A673 (cell line): ENCODE measurements at regions not wholly inside any gene's neighbourhood (a gene's known extent, or its start where the extent isn't known, plus 50 kb on each side); places are given as distances from the start of the nearest gene placed in this dataset.

Experiments
- BruUV-seq: library from RNA; stranded (reverse); fragments of 400-500 nt; replicated peaks from 2 replicates; lab custom pipeline; 2021; lab: Mats Ljungman, UMichigan
- CTCF ChIA-PET: fragments of 300-600 bp; sonication (Branson Sonifier 250); formaldehyde crosslinking; loops from one replicate; lab custom pipeline; 2022; ENCODE audit warnings: antibody characterized with exemption; lab: Charles Lee
- POLR2A ChIA-PET: fragments of 300-600 bp; sonication (Branson Sonifier 250); formaldehyde crosslinking; loops from one replicate; lab custom pipeline; 2022; ENCODE audit warnings: antibody characterized with exemption; ENCODE audit not compliant: low non-redundant PET; lab: Charles Lee
- DNase-seq: peaks from one replicate; pipeline ENCODE4 v3.0.0-alpha.2; 2015; ENCODE audit warnings: low spot score
- H3K27ac ChIP-seq: fragments of 200-600 bp; sonication (generic); 2 replicates; pipeline ENCODE4 v1.5.1; 2016; ENCODE audit warnings: mixed run types, low read depth, mild to moderate bottlenecking, mixed read lengths, antibody characterized with exemption, low read length; ENCODE audit not compliant: poor library complexity, severe bottlenecking
- H3K27me3 ChIP-seq: fragments of 200-600 bp; sonication (generic); replicated peaks from 2 replicates; pipeline ENCODE4 v1.6.1; 2017; ENCODE audit warnings: mixed run types, low read depth, mild to moderate bottlenecking, mixed read lengths, antibody characterized with exemption, low read length; ENCODE audit not compliant: insufficient read depth, poor library complexity
- H3K36me3 ChIP-seq: fragments of 200-600 bp; sonication (generic); 2 replicates; pipeline ENCODE4 v1.6.1; 2016; ENCODE audit warnings: mixed run types, mild to moderate bottlenecking, mixed read lengths, antibody characterized with exemption, low read length; ENCODE audit not compliant: insufficient read depth, poor library complexity, severe bottlenecking
- H3K4me1 ChIP-seq: fragments of 200-600 bp; sonication (generic); 2 replicates; pipeline ENCODE4 v1.6.1; 2017; ENCODE audit warnings: mixed run types, mild to moderate bottlenecking, mixed read lengths, antibody characterized with exemption, low read length; ENCODE audit not compliant: insufficient read depth, poor library complexity, severe bottlenecking
- H3K4me3 ChIP-seq: fragments of 200-600 bp; sonication (generic); 2 replicates; pipeline ENCODE4 v1.5.1; 2016; ENCODE audit warnings: low read depth, mixed run types, mild to moderate bottlenecking, mixed read lengths, low read length; ENCODE audit not compliant: poor library complexity, severe bottlenecking
- H3K9me3 ChIP-seq: fragments of 200-600 bp; sonication (generic); 2 replicates; pipeline ENCODE4 v1.6.1; 2016; ENCODE audit warnings: mixed run types, low read depth, mild to moderate bottlenecking, mixed read lengths, antibody characterized with exemption, low read length; ENCODE audit not compliant: poor library complexity, severe bottlenecking
- CTCF ChIP-seq: fragments of 300-800, 200-600 bp; sonication (generic); conservative IDR thresholded peaks from 2 replicates; pipeline ENCODE4 v1.5.1; 2017; ENCODE audit warnings: low read depth, mild to moderate bottlenecking, antibody characterized with exemption, low read length, moderate library complexity, mixed read lengths
- EZH2 ChIP-seq: fragments of 200-600 bp; sonication (generic); IDR thresholded peaks from 2 replicates; pipeline ENCODE4 v1.6.1; 2017; ENCODE audit warnings: borderline replicate concordance, low read depth, mild to moderate bottlenecking, mixed read lengths, antibody characterized with exemption, low read length; ENCODE audit not compliant: poor library complexity, severe bottlenecking
- intact Hi-C: fragments of 100-400 bp; cut with micrococcal nuclease; formaldehyde crosslinking; loops from one replicate; pipeline ENCODE4 v1.10.0; 2022; ENCODE audit not compliant: unreplicated experiment

- no peaks in the 10 kb centered on the region for H3K4me1 ChIP-seq
- no peak overlapping the region for H3K27ac ChIP-seq
- no TSS peak for BruUV-seq
- TF ChIP-seq CTCF (no peak), EZH2 (no peak)
- no peak for DNase-seq
- H3K9me3 ChIP-seq, result peaks cover 5% of the 10 kb centered on the region
- POLR2A ChIA-PET, result no interaction called here
- H3K27me3 ChIP-seq, result no peaks in the 10 kb centered on the region
- intact Hi-C loops, result no loop called here
- no peak overlapping the region for H3K4me3 ChIP-seq
- no peaks in the 10 kb centered on the region for H3K36me3 ChIP-seq
- CTCF ChIA-PET, result no interaction called here
These were observed 316.1 kb upstream of the PRDM1 start for GRCh38 chr6:105769987-105770386.

GRCh38 chr6:105769197-105769596, 316.9 kb upstream of the PRDM1 start:
- Histone ChIP-seq H3K27me3 (no peaks in the 10 kb centered on the region), H3K9me3 (no peaks in the 10 kb centered on the region), H3K4me3 (no peak overlapping the region), H3K4me1 (no peaks in the 10 kb centered on the region), H3K27ac (no peak overlapping the region), H3K36me3 (no peaks in the 10 kb centered on the region)
- TF ChIP-seq EZH2, result no peak
- no peak for TF ChIP-seq CTCF
- POLR2A ChIA-PET, result no interaction called here
- CTCF ChIA-PET, result no interaction called here
- BruUV-seq, result no TSS peak
- DNase-seq, result no peak
- intact Hi-C loops, result no loop called here

- CTCF ChIA-PET, result no interaction called here
These were observed 318.6 kb upstream of the PRDM1 start for GRCh38 chr6:105767541-105767940.

More at GRCh38 chr6:105767541-105767940, 318.6 kb upstream of the PRDM1 start:
- no peaks in the 10 kb centered on the region for H3K9me3 ChIP-seq
- no peaks in the 10 kb centered on the region for H3K27me3 ChIP-seq
- POLR2A ChIA-PET, result no interaction called here
- no peak overlapping the region for H3K4me3 ChIP-seq
- intact Hi-C loops, result no loop called here
- H3K36me3 ChIP-seq, result no peaks in the 10 kb centered on the region
- no peaks in the 10 kb centered on the region for H3K4me1 ChIP-seq
- BruUV-seq, result no TSS peak
- H3K27ac ChIP-seq, result no peak overlapping the region
- TF ChIP-seq EZH2, result no peak
- TF ChIP-seq CTCF, result no peak
- no peak for DNase-seq
